HEK293 (cell line): ENCODE measurements at regions not wholly inside any gene's neighbourhood (a gene's known extent, or its start where the extent isn't known, plus 50 kb on each side); places are given as distances from the start of the nearest gene placed in this dataset.

Experiments used
- BCL11A ChIP-seq: fragments of 450-650 bp; formaldehyde crosslinking; IDR thresholded peaks from 2 replicates; pipeline ENCODE4 v1.5.1; 2016; ENCODE audit warnings: low read depth, missing biosample characterization, missing genetic modification characterization
- HIC1 ChIP-seq: fragments of 450-650 bp; formaldehyde crosslinking; IDR thresholded peaks from 2 replicates; pipeline ENCODE4 v1.5.1; 2016; ENCODE audit warnings: missing biosample characterization, missing genetic modification characterization
- PBX3 ChIP-seq: sonication (generic); formaldehyde crosslinking; IDR thresholded peaks from 2 replicates; pipeline ENCODE4 v1.8.1; 2022; ENCODE audit warnings: mild to moderate bottlenecking, moderate library complexity, missing genetic modification reagents
- REST ChIP-seq: fragments of 450-650 bp; formaldehyde crosslinking; IDR thresholded peaks from 2 replicates; pipeline ENCODE4 v1.5.1; 2016; ENCODE audit warnings: missing biosample characterization, missing genetic modification characterization
- ZBTB11 ChIP-seq: fragments of 450-650 bp; formaldehyde crosslinking; conservative IDR thresholded peaks from 2 replicates; pipeline ENCODE4 v1.5.1; 2016; ENCODE audit warnings: low read depth, missing biosample characterization, missing genetic modification characterization
- ZBTB8A ChIP-seq: fragments of 450-650 bp; formaldehyde crosslinking; IDR thresholded peaks from 2 replicates; pipeline ENCODE4 v1.5.1; 2016; ENCODE audit warnings: missing biosample characterization, missing genetic modification characterization
- ZEB2 ChIP-seq: fragments of 450-650 bp; formaldehyde crosslinking; IDR thresholded peaks from 2 replicates; pipeline ENCODE4 v1.5.1; 2016; ENCODE audit warnings: missing biosample characterization, missing genetic modification characterization
- ZNF16 ChIP-seq: fragments of 450-650 bp; formaldehyde crosslinking; IDR thresholded peaks from 2 replicates; pipeline ENCODE4 v1.5.1; 2016; ENCODE audit warnings: low read depth, missing biosample characterization, missing genetic modification characterization
- ZNF18 ChIP-seq: fragments of 450-650 bp; formaldehyde crosslinking; IDR thresholded peaks from 2 replicates; pipeline ENCODE4 v1.5.1; 2016; ENCODE audit warnings: missing biosample characterization, missing genetic modification characterization
- ZNF2 ChIP-seq: fragments of 450-650 bp; formaldehyde crosslinking; IDR thresholded peaks from 2 replicates; pipeline ENCODE4 v1.5.1; 2016; ENCODE audit warnings: missing biosample characterization, missing genetic modification characterization
- ZNF274 ChIP-seq, 2 experiments: fragments of 200-500 bp in 1 of 2; fragments of 450-650 bp in 1 of 2; sonication (Bioruptor generic) in 1 of 2; formaldehyde crosslinking in 1 of 2; IDR thresholded peaks; 2 replicates each; pipeline versions ENCODE4 v1.5.1 to v1.6.1; 2014 to 2016; ENCODE audit warnings: borderline replicate concordance in 1 of 2, inconsistent platforms in 1 of 2, low read length in 1 of 2, missing biosample characterization in 1 of 2, missing genetic modification characterization in 1 of 2
- TF ChIP-seq, protein P1 (sequence below): fragments of 450-650 bp; formaldehyde crosslinking; IDR thresholded peaks from 2 replicates; pipeline ENCODE4 v1.5.1; 2016; ENCODE audit warnings: missing biosample characterization, missing genetic modification characterization
- TF ChIP-seq, protein P2 (sequence below): fragments of 450-650 bp; formaldehyde crosslinking; IDR thresholded peaks from 2 replicates; pipeline ENCODE4 v1.5.1; 2016; ENCODE audit warnings: missing biosample characterization, missing genetic modification characterization, low read depth

DNA sequence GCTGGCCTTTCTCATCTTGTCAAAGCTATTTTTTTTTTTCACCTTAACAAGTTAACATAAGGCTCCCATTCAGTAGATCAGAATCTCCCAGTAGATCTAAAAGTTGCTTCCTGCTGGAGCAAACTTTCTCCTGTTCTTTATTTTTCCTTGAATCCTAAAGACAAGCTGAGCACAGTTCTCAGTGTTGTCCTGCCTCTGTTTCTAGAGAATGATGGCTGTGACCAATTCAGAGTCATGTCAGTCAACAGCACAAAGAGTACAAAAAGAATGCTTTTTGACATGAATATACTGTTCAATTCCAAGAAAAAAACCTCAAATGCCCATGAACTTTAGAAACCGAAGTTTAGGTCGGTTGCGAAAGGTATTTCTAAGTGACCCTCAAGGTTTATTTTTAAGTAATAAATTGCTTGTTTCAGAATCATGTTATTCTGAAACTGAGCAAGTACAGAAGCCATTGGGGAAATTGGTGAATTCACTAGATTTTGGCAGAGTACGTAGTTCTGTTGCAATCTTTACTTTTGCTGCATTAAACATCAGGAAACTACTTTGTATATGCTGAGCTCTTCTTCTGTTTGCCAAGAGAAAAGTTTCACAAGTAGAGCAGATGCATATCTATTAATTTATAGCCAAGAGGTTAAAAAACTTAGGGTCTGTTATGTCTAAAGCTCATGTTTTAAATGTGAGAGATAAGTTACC is 161.7 kb upstream of the RPS23 start:
- TF ChIP-seq ZEB2 (tag by site-specific recombination) (no peak), ZNF2 (tag by site-specific recombination) (no peak), ZNF18 (tag by site-specific recombination) (no peak), HIC1 (tag by site-specific recombination) (no peak), ZBTB11 (tag by site-specific recombination) (no peak), ZNF16 (tag by site-specific recombination) (no peak), ZBTB8A (tag by site-specific recombination) (no peak), REST (tag by site-specific recombination) (no peak), BCL11A (tag by site-specific recombination) (no peak), PBX3 (CRISPR knock-in tag) (no peak), ZNF274 (IDR thresholded peaks at IDR 0.05; ENCODE audit: low read length) (no peak), ZNF274 (tag by site-specific recombination; IDR thresholded peaks at IDR 0.05; ENCODE audit: borderline replicate concordance) (no peak)
- TF ChIP-seq, protein P1, sequence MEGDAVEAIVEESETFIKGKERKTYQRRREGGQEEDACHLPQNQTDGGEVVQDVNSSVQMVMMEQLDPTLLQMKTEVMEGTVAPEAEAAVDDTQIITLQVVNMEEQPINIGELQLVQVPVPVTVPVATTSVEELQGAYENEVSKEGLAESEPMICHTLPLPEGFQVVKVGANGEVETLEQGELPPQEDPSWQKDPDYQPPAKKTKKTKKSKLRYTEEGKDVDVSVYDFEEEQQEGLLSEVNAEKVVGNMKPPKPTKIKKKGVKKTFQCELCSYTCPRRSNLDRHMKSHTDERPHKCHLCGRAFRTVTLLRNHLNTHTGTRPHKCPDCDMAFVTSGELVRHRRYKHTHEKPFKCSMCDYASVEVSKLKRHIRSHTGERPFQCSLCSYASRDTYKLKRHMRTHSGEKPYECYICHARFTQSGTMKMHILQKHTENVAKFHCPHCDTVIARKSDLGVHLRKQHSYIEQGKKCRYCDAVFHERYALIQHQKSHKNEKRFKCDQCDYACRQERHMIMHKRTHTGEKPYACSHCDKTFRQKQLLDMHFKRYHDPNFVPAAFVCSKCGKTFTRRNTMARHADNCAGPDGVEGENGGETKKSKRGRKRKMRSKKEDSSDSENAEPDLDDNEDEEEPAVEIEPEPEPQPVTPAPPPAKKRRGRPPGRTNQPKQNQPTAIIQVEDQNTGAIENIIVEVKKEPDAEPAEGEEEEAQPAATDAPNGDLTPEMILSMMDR (tag by site-specific recombination), result no peak
- TF ChIP-seq, protein P2, sequence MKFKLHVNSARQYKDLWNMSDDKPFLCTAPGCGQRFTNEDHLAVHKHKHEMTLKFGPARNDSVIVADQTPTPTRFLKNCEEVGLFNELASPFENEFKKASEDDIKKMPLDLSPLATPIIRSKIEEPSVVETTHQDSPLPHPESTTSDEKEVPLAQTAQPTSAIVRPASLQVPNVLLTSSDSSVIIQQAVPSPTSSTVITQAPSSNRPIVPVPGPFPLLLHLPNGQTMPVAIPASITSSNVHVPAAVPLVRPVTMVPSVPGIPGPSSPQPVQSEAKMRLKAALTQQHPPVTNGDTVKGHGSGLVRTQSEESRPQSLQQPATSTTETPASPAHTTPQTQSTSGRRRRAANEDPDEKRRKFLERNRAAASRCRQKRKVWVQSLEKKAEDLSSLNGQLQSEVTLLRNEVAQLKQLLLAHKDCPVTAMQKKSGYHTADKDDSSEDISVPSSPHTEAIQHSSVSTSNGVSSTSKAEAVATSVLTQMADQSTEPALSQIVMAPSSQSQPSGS (tag by site-specific recombination), result no peak
